ENCODE measurements at regions not wholly inside any gene's neighbourhood (a gene's known extent, or its start where the extent isn't known, plus 50 kb on each side); places are given as distances from the start of the nearest gene placed in this dataset.
"Not testable (repeated sequence)": the region's sequence is repeated elsewhere in the genome, so short reads cannot be mapped to it uniquely, and the experiment has no call there.

DNA sequence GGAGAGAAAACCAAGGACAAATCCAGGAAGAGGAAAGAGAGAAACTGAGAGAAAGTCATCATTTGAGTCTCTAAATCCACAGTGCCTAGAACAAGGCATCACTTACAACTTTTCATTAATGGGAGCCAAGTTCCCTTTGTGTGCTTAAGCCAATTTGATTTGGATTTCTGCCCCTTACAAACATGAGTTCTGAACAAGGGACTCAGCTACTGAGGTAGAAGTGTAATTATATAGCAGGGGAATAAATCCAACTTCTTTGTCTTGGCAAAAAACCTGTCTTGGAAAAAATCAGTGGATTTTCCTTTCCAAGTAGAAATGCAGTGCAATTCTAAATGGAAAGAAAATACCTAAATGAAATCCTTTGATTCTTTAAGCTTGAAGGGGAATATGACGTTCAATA is 307.2 kb upstream of the CNTN3 start:
- DNase-seq: no peak

DNA sequence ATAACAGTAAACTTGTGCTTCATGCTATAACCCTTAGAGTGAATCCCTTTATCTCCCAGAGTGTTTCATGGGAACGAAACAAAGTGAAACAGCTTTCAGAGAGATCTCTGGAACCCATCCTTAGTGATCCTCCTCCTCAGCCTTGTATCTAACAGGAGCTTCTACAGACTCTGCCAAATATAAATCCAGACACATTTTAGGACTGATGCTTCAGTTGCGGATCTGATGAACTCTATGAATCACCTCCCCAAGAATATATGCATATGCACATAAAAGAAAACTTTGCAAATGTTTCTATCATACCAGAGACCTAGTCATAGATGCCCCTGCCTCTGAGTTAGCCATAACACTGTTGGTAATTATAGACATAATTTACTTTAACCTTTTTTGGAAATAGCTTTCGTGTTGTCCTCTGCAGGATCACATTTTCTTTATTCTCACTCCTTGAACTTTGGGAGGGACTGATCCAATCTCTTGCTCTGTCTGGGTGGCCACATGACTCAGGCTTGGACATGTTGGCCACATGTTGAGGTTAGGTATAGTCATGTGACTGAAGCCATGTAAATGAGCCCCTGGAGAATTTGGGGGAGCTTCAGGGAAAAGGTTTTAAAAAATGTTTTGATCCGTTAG is 306.4 kb upstream of the CNTN3 start:
- peak; percentile 84 for DNase-seq

DNA sequence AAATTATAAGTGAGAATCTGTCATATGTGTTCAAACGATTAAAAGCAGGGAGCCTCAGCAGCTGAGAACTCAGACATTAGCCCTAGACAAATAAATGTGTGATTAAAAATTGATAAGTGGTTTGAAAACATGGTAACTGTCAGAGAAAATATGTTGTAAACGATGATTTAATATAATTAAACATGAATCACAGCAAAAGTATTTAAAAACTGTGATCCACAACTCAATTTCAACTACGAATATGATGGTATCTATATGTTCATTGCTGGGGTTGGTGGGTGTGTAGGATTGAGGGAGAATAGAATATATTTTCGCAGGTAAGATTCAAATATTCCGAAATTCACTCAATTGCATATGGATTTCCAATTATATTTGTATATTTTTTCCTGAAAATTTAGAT is 302.2 kb upstream of the CNTN3 start:
- no peak for DNase-seq

DNA sequence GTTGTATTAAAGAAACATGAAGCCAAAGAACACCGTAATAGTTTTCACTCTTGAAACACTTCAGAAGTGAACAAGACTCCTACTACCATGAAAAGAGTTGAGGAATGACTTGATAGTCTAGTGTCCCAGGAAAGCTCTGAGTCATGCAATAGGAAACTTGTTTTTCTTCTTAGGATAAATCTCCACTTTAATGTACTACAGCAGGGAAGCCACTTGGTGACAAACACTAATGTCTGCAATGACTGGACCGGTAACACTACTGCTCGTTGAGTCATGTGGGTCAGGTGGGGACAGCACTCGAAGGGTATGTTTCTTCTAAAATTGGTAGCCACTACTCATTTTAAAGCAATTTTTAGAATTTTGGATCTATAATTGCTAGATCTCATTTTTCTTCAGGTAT is 291.7 kb upstream of the CNTN3 start:
- DNase-seq: no peak

DNA sequence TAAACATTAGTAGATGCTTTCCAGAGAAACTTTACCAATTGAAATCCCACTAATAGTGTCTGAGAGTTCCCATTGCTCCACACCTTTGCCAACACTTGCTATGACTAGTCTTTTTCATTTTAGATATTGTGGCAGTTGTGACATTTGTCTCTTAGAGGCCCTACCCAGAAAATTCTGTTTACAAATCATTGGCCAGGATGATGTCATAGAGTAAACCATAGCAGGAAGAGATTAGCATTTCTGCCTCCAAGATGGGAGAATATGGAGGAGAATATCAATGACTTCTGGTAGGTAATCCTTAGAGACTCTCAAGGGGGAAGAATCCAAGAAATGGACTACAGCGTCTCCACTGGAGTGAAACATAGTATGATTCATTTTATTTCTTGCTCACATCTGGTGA is 291.0 kb upstream of the CNTN3 start:
- no peak for DNase-seq

DNA sequence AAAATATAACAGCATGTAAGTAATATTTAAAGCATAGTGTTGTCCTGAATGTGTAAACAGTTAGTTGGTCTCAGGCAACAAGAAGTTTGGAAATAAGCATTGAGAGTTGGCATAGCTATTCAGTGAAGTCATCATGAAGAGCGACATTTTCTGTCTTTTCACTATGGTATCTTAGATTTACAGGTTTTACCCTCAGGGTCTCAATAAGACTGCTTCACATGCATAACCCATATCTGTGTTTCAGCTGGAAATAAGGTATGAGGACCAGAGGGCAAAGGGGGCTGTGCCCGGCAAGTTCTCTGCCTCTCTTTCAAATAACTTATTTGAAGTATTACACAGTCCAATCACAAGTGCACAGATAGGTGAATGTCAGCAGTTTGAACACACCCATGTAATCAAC is 290.2 kb upstream of the CNTN3 start:
- no peak for DNase-seq

DNA sequence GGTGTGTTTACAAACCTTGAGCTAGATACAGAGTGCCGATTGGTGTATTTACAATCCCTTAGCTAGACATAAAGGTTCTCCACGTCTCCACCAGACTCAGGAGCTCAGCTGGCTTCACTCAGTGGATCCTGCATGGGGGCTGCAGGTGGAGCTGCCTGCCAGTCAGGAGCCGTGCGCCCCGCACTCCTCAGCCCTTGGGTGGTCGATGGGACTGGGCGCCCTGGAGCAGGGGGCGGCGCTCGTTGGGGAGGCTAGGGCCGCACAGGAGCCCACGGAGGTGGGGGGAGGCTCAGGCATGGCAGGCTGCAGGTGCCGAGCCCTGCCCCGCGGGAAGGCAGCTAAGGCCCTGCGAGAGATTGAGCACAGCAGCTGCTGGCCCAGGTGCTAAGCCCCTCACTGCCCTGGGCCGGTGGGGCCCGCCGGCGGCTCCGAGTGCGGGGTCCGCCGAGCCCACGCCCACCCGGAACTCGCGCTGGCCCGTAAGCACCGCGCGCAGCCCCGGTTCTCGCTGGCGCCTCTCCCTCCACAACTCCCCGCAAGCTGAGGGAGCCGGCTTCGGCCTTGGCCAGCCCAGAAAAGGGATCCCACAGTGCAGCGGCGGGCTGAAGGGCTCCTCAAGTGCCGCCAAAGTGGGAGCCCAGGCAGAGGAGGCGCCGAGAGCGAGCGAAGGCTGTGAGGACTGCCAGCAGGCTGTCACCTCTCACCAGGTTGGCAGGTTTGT is 285.5 kb upstream of the CNTN3 start:
- DNase-seq: not testable (repeated sequence)

DNA sequence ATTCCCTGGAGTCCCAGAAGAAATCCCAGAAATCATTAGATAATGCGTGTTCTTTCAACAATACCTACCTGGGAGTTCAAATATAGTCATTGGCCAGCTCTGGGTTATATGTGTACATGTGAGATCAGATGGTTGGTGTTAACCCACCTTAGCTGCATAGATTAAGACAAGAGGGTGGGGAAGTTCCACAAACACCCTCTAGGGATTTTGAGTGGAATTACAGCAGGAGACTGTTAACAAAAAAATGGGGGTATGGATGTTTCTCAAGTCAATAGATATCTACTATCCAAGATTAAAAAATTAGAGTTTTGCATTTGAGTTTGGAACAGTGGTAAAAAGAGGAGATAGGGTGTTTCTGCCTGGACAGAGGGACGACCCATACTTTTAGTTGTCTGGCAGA is 282.5 kb upstream of the CNTN3 start:
- peak; percentile 6 for DNase-seq

DNA sequence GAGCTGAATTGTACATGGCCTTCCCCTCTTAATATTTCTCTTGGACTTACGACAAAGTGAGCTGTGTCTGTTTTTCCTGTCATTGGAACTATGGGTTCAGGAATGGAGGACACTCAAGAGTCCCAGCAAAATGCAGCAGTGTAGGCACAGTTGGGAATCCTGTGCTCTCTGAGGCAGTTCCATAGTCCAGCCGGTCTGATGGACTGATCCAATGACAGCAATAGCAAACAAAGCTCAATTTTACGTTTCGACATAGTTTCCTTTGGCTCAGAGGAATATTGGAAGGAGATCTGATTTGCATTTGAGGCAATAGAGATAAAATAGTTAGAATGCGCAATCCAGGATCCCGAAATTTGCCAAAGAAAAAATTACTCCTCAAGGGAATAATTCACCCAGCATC is 276.9 kb upstream of the CNTN3 start:
- DNase-seq: no peak

DNA sequence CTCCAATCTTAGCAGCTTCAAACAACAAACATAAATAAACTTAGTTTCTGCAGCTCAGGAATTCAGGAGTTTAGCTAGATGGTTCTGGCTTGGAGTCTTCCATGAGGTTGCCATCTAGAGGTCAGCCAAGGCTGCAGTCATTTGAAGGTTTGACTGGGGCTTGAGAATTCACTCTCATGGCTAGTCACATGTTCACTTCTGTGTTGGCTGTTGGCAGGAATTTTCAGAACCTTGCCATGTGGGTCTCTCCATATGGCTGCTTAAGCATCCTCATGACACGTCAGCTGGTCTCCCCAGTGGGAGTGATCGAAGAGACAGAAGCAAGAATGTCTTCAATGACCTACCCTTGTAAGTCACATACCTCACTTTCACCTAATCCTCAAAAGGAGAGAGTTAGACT is 269.2 kb upstream of the CNTN3 start:
- peak; percentile 26 for DNase-seq

DNA sequence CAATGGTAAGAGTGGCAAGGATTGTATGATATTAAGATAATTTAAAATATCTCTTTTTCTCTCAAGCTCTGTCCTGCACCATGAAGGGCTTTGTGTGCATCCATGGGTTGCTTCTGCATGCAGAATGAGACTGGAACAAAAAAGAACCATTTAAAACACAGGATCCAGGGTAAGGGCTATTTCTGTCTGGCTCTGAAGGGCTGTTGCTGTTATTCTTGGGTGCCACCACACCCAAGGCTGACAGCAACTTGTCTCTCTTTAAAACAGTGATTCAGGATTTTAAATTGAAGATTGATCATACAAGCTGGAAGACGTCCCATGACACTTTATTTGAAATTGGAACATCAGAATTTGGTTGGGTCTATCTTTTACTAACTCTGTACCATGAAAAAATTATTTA is 268.8 kb upstream of the CNTN3 start:
- DNase-seq: no peak

DNA sequence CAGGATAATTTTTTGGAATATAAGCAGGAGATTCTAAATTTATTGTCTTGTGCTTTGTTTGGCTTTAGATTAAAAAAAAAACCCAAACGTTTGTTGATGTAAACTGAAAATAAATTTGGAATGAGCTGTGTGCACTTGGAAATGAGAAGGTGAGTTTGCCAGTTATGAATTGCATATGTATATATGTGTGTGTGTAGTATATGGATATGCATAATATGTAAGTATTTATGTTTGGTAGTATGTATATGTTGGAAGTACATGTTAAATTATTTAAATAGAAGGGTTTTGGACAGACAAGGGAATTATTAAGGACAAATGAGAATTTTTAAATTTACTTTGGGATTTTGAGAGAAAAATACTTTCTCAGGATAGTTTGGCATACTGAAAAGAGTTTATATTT is 265.8 kb upstream of the CNTN3 start:
- no peak for DNase-seq

DNA sequence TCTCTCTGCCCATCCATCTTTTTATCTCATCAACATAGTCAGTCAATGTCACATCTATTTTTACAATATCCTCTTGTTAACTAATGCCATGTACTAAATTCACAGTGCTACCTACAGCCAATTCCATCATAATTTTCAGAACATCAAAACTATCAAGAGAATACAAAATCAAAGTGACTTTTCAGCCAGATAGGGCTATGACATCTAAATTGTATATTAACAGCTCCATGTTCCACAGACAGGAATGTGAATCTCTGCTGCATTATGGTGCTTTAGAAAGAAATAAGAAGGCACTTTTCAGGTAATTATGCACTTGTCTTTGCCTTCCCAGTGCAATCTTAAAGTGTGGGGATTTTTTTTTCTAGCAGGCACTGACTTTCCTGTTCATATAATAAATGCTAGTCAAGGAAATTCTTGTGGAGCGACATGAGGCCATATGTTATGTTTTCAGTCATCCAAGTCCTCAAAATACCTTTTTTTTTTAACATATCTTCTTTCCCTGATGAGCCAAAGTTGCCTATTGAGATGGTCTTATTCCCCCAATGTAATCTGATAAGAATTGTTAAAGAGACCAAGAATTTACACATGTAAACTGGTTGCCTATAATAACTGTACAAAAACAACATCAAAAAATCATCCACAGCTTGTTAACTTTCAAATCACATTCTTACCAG is 252.0 kb upstream of the CNTN3 start:
- no peak for DNase-seq

DNA sequence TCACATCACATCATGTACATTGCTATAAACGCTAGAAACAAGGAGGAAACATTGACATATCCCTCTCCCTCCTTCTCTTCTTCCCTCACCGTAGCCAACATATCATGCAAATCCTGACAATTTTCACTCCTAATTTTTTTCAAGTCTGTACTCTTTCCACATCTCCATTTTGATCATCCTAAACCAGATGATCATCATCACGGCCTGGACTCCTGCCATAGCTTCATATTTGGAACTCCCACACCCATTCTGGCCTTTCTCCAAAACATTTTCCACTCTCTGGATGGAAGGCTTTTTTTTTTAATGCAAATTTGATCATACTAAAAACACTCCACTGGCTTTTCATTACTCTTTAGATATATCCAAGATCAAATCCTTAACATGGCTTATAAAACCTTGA is 248.0 kb upstream of the CNTN3 start:
- peak; percentile 63 for DNase-seq

DNA sequence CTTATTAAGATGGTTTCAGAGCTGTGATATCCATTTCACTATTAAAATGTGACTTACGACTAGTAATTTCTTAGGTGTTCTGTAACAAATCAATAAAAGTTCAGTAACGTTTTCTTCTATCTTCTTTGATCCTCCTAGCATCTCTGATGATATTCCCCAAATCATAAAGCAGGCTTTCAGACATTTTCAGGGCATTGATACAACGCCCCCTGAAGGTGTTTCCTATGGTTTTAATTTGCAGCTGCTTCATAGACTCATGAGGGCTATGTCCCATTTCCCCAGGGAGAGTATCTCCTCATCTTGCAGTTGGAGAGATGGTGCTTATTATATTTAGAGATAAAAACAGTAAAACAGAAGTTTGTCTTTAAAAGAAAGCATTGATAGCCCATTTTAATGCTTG is 246.8 kb upstream of the CNTN3 start:
- no peak for DNase-seq

DNA sequence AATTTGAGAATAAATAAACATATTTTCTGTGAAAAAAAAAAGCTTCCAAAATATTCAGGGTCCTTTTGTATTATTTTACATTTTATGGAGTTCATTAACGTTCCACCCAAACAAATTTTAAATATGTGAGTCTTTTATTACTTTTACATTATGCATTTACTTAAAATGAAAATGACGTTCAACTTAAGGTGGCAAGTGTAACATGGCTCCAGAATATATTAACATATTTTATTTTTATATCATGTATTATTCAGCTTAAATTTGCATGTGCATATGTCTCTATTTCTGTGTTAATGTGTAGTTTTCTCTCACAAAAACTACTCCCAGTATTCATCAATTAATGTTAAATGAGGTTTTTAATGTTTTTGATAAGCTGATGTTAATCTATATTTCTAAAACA is 243.6 kb upstream of the CNTN3 start:
- no peak for DNase-seq

DNA sequence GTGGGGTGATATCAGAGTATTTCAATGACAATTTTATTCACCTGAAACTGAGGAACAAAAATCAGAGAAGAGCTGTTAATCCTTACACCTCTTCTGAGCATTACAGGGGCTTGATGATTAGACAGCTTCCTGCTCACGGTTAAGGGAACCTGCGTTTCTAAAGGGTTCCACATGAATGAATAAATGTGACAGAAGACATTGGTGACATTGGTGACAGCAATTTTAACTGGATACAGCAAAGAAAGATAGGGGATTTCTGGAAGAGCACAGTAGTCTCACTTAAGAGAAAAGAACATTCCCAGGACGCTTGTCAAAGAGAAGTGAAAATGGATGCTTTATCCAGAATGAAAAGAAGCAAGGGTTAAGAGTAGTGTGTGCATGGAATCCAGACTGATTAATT is 235.9 kb upstream of the CNTN3 start:
- no peak for DNase-seq

DNA sequence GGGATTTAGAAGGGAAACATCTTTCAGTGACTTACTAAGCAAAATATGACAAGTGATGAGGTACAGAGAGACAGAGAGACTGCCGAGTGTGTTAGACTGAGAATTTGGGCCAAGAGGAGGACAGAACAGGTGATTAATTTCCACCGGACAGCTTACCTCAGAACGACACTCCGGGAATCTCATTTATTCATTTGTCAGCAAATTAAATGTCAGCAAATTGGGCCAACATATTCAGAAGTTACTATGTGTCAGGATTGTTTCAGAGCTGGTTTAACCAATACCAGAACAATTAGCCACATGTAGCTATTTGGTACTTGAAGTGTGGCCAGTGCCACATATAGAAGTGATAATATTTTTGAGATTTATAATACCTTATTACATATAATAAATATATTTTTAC is 232.6 kb upstream of the CNTN3 start:
- DNase-seq: no peak

DNA sequence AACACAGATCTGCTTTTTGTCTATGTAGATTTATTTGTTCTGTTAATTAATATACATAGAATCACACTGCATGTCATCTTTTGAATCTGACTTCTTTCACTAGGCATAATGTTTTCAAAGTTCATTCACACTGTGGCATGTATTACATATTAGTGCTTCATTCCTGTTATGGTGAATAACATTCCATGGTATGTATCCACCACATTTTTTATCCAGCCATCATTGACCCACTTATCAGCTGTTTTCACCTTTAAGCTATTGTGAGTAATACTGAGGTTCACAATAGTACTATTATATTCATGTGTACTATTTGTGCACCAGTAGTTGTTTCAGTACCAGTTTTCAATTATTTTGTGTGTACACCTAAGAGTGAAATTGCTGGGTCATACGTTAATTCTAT is 230.6 kb upstream of the CNTN3 start:
- peak; percentile 55 for DNase-seq

DNA sequence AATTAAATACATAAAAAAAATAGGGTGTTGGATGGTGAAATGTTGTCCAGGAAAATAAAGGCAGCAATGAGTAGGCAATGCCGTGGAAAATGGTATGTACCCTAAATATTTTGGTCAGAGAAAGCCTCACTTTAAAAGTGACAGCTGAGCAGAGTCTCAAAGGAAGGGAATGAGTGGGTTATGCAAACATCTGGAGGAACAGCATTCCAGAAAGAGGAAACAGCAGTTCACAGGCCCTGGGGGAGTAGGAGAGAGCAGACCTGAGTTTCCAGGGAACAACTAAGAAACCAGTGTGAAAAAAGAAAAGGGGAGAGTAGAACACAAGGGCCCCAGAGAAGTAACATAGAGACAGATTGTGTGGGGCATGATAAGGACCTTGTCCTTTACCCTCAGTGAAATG is 230.0 kb upstream of the CNTN3 start:
- peak; percentile 36 for DNase-seq

DNA sequence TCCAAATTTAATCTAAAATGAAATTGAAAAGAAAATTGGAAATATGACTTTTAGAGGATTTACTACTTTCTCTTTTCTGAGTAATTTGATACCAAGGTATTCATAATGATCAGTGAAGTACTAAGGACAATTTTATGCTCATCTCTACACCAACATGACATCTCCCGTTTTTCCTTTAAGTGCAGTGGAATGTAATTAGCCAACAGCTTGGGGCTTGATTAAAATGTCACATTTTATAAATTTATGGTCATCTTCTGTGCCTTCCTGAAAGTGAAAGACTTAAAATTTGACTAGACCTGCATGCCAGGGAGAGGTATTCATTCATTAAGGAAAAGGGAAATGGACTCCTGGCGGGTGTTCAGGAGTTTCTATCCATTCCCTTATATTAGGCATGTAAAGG is 228.2 kb upstream of the CNTN3 start:
- no peak for DNase-seq

DNA sequence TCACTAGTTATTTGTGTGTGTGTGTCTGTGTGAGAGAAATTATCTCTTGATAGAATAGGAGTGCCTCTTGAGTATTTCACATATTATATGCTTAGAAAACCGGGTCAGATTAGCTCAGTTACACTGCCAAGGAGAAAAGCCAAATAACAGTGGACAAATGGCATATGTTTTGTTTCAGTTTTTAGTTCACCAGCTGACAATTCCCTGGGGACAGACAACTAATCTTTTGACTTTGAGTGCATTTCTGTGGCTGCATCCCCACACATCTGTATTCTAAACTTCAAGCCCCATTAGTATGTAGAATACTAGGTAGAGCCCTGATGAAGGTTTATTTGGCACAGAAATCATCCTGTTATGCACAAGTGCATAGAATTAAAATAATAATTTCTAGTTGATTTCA is 227.7 kb upstream of the CNTN3 start:
- no peak for DNase-seq

DNA sequence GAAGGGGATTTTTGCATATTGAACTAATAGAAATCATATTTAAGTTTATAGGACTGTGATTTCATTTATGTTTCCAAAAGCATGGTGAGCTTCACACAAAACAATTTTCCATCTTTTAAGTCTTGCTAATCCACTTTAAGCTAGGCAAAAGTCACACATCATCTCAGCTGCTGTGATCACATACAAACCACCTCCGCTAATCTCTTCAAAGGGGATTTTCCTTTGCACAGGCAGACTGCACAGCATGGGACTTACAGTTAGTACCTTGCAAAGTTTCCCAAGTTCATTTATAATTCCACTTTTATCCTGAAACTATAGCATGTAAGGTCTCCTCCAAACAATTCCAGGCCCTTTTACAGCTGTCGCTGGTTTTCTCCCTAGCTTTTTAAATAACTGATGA is 225.1 kb upstream of the CNTN3 start:
- DNase-seq: no peak

DNA sequence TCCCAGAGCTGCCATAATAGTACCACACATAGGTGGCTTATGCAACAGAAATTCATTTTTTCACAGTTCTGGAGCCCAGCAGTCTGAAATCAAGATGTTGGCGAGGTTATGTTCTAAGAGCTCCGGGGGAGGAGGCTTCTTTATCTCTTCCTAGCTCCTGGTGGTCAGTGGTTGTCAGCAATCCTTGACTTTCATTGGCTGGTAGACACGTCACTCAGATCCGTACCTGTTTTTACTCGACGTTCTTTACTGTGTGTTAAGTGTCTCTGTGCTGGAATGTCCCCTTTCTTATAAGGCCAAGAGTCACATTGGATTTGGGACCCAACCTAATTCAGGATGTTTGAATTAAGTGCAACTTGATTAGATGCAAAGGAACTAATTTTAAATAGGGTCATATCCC is 218.5 kb upstream of the CNTN3 start:
- DNase-seq: no peak

DNA sequence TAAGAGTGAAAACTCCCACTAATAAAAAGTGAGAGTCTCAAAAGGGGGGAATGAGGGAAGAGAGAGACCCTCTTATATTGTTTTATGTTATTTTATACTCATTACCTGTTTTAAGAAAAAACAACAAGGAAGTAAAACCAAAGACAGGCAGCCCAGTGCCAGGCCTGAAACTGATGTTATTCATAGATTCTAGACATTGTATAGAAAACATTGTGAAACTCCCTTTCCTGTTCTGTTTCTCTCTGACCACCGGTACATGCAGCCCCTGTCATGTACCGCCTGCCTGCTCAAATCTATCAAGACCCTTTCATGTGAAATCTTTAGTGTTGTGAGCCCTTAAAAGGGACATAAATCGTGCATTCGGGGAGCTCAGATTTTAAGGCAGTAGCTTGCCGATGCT is 216.4 kb upstream of the CNTN3 start:
- not testable (repeated sequence) for DNase-seq

All from fibroblast of upper back skin (primary cell).